ENCODE measurements at regions not wholly inside any gene's neighbourhood (a gene's known extent, or its start where the extent isn't known, plus 50 kb on each side); places are given as distances from the start of the nearest gene placed in this dataset.

DNA sequence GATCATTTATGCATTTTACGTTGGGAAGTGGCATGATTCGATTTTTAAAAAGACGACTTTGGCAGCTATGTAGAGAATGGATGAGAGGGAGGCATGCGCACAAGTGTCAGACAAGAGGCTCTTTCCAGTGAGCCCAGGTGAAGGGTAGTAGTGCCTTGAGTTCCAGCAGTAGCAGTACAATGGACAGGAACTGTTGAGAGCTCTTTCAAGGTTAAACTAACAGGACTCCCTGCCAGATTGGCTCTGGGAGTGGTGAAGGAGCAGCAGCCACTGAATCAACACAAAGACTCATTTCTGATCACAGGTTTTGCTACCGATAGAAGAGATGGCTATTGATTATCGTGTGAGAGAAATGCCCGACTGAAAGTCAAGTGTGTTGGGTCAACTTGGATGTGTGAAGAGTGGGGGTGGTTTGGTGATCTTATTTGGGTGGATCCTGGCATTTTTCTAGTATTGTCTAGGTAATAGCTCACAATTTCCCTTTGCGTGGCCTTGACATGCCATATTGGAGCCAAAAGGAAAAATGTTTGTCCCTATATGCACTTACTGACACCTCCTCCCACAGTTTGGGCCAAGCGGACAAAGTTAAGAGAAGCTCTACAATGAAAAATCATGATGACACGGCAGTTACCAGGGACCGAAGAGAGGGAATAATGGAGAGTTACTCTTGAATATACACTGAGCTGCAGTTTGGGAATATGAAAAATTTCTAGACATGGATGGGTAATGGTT, 81.6 kb upstream of the MDFIC2 start:
- no peak for TF ChIP-seq POLR2AphosphoS5 (IDR thresholded peaks at IDR 0.05)
- TF ChIP-seq, protein P1, sequence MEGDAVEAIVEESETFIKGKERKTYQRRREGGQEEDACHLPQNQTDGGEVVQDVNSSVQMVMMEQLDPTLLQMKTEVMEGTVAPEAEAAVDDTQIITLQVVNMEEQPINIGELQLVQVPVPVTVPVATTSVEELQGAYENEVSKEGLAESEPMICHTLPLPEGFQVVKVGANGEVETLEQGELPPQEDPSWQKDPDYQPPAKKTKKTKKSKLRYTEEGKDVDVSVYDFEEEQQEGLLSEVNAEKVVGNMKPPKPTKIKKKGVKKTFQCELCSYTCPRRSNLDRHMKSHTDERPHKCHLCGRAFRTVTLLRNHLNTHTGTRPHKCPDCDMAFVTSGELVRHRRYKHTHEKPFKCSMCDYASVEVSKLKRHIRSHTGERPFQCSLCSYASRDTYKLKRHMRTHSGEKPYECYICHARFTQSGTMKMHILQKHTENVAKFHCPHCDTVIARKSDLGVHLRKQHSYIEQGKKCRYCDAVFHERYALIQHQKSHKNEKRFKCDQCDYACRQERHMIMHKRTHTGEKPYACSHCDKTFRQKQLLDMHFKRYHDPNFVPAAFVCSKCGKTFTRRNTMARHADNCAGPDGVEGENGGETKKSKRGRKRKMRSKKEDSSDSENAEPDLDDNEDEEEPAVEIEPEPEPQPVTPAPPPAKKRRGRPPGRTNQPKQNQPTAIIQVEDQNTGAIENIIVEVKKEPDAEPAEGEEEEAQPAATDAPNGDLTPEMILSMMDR (IDR thresholded peaks at IDR 0.05; ENCODE audit: poor library complexity, severe bottlenecking) = no peak
- no peak for TF ChIP-seq RAD21 (conservative IDR thresholded peaks at IDR 0.05)
- TF ChIP-seq, protein P2, sequence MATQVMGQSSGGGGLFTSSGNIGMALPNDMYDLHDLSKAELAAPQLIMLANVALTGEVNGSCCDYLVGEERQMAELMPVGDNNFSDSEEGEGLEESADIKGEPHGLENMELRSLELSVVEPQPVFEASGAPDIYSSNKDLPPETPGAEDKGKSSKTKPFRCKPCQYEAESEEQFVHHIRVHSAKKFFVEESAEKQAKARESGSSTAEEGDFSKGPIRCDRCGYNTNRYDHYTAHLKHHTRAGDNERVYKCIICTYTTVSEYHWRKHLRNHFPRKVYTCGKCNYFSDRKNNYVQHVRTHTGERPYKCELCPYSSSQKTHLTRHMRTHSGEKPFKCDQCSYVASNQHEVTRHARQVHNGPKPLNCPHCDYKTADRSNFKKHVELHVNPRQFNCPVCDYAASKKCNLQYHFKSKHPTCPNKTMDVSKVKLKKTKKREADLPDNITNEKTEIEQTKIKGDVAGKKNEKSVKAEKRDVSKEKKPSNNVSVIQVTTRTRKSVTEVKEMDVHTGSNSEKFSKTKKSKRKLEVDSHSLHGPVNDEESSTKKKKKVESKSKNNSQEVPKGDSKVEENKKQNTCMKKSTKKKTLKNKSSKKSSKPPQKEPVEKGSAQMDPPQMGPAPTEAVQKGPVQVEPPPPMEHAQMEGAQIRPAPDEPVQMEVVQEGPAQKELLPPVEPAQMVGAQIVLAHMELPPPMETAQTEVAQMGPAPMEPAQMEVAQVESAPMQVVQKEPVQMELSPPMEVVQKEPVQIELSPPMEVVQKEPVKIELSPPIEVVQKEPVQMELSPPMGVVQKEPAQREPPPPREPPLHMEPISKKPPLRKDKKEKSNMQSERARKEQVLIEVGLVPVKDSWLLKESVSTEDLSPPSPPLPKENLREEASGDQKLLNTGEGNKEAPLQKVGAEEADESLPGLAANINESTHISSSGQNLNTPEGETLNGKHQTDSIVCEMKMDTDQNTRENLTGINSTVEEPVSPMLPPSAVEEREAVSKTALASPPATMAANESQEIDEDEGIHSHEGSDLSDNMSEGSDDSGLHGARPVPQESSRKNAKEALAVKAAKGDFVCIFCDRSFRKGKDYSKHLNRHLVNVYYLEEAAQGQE (IDR thresholded peaks at IDR 0.05; ENCODE audit: borderline replicate concordance) = no peak
- TF ChIP-seq TAF1 (IDR thresholded peaks at IDR 0.05; ENCODE audit: low read depth) = no peak

All from neural cell (in vitro differentiated cells).